ENCODE measurements at regions not wholly inside any gene's neighbourhood (a gene's known extent, or its start where the extent isn't known, plus 50 kb on each side); places are given as distances from the start of the nearest gene placed in this dataset.
"Not testable (repeated sequence)": the region's sequence is repeated elsewhere in the genome, so short reads cannot be mapped to it uniquely, and the experiment has no call there.

DNA sequence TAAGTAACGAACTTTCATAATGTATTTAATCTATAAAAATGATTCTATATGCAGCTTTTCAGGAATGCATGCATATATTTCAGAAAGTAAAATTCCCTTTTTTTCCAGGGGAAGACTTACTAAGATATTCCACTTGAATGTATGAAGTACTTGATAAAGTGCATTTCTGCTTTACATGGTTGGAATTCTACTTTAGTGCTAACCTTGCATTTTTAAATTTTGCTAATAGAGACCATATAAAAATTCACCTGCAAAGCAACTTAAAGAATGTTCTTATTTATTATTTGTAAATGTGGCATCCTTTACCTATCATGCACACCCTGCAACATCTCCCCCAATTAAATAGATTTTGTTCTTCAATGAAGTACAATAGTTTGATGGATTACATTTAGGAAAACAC lies 392.8 kb downstream of the KCNJ2 start:
- TF ChIP-seq POLR2AphosphoS5 (IDR thresholded peaks at IDR 0.05; ENCODE audit: low read depth, low read length) = no peak
- TF ChIP-seq POLR2A (IDR thresholded peaks at IDR 0.05; ENCODE audit: low read depth, low read length) = no peak
- TF ChIP-seq TAF1 (IDR thresholded peaks at IDR 0.05; ENCODE audit: borderline replicate concordance, low read depth, low read length) = no peak
- FAIRE-seq (no peak), DNase-seq (ENCODE audit: insufficient read length) (no peak)

DNA sequence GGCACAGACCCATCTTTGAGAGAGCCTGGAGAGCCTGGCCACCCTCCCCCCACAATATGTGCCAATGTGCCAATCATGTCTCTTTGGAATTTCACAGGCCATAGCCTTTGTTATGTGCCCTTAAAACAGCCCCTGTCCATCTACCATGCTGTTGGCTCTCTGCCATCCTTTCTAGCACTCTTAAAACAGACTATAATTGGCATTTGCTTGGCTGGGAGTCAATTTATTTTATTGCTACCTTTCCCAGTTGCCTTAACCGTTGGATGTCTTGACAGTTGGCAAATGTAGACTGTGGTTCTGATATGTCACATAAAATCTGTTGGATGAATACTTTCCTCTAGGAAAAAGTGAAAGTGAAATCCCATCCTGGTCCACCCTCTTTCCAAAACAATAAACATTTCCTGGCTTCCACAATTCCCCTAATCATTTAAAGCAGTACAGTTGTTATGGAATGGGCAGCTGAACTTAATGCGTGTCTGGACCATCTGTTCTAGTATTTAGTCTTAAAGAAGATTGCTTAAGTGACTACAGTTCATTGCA lies 394.0 kb downstream of the KCNJ2 start:
- no peak for FAIRE-seq

DNA sequence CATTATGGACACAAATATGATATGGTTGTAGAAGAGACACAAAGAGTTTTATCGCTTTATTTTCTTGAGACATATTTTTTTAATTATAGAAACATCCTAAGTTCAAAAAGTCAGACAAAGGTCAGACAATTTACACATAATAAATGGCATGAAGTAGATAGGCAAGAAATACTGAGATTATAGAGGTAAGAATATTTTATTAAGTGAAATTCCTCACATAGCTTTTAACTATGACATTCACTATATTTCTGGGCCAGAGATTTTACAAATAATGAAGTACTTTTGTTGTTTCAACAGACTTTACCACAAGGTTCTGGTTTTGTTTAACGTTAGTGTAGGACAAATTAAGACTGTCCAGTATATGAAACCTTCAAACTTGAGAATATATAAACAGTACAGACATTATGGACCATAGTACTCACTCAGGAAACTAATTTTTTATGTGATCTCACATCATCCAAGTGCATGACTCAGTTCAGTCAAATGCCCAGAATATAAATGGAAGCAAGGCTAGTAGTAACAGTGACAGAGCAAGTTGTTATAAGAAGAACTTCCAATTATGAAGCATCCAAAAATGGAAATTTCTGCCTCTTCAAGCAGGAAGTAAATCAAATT lies 394.8 kb downstream of the KCNJ2 start:
- DNase-seq (ENCODE audit: insufficient read length) (no peak), FAIRE-seq (no peak)
- no peak for TF ChIP-seq TAF1 (IDR thresholded peaks at IDR 0.05; ENCODE audit: borderline replicate concordance, low read depth, low read length)
- TF ChIP-seq POLR2A (IDR thresholded peaks at IDR 0.05; ENCODE audit: low read depth, low read length) = no peak
- no peak for TF ChIP-seq POLR2AphosphoS5 (IDR thresholded peaks at IDR 0.05; ENCODE audit: low read depth, low read length)

More for the DNA sequence above, 394.0 kb downstream of the KCNJ2 start:
- no peak for TF ChIP-seq TAF1 (IDR thresholded peaks at IDR 0.05; ENCODE audit: borderline replicate concordance, low read depth, low read length)
- no peak for TF ChIP-seq POLR2A (IDR thresholded peaks at IDR 0.05; ENCODE audit: low read depth, low read length)
- TF ChIP-seq POLR2AphosphoS5 (IDR thresholded peaks at IDR 0.05; ENCODE audit: low read depth, low read length) = no peak
- DNase-seq (ENCODE audit: insufficient read length) = no peak

DNA sequence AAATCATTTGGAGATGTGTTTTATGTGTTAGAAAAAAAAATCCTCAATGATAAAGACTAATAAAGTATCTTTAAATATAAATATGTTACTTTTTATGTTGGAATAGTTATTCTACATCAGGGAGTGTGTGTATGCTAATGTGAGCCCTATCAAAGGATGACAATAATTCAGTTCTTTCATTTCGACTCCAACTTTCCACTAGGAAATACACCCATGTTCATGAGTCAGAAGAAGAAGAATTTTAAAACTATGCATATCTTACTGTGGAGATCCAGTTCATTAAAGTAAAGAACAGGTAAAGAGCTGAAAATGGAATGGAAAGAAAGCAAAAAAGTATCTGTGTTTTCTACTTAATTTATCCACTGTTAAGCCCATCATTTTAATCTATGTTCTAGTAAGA lies 399.8 kb downstream of the KCNJ2 start:
- FAIRE-seq (no peak), DNase-seq (ENCODE audit: insufficient read length) (no peak)
- no peak for TF ChIP-seq TAF1 (IDR thresholded peaks at IDR 0.05; ENCODE audit: borderline replicate concordance, low read depth, low read length)
- no peak for TF ChIP-seq POLR2AphosphoS5 (IDR thresholded peaks at IDR 0.05; ENCODE audit: low read depth, low read length)

DNA sequence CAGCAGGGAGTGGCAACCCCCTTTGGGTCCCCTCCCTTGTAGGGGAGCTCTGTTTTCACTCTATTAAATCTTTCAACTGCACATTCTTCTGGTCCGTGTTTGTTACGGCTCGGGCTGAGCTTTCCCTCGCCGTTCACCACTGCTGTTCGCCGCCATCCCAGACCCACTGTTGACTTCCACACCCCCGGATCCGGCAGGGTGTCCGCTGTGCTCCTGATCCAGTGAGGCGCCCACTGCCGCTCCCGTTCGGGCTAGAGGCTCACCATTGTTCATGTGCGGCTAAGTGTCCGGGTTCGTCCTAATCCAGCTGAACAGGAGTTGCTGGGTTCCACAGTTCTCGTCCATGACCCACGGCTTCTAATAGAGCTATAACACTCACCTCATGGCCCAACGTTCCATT lies 408.1 kb downstream of the KCNJ2 start:
- FAIRE-seq = no peak
- no peak for DNase-seq (ENCODE audit: insufficient read length)
- TF ChIP-seq POLR2A (IDR thresholded peaks at IDR 0.05; ENCODE audit: low read depth, low read length) = no peak
- TF ChIP-seq POLR2AphosphoS5 (IDR thresholded peaks at IDR 0.05; ENCODE audit: low read depth, low read length) = no peak

DNA sequence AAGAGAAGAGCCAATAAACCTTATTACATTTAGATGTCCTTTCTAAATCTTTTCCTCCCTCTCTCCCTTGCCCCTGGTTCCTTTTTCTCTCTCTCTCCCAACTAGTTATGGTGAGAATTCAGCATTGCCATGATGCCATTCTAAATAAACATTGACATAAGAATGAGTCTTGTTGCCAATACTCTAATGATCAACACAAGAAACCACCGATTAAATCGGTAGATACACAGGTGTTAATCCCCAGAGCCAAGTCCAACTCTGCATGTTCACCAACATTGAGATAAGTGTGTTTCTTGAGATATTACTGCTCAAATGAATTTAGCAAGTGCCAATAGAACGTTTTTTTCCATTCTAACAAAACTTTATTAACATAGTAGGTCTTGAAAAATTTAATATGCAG lies 412.1 kb downstream of the KCNJ2 start:
- FAIRE-seq (no peak), DNase-seq (ENCODE audit: insufficient read length) (no peak)
- no peak for TF ChIP-seq POLR2A (IDR thresholded peaks at IDR 0.05; ENCODE audit: low read depth, low read length)
- TF ChIP-seq TAF1 (IDR thresholded peaks at IDR 0.05; ENCODE audit: borderline replicate concordance, low read depth, low read length) = no peak
- no peak for TF ChIP-seq POLR2AphosphoS5 (IDR thresholded peaks at IDR 0.05; ENCODE audit: low read depth, low read length)

DNA sequence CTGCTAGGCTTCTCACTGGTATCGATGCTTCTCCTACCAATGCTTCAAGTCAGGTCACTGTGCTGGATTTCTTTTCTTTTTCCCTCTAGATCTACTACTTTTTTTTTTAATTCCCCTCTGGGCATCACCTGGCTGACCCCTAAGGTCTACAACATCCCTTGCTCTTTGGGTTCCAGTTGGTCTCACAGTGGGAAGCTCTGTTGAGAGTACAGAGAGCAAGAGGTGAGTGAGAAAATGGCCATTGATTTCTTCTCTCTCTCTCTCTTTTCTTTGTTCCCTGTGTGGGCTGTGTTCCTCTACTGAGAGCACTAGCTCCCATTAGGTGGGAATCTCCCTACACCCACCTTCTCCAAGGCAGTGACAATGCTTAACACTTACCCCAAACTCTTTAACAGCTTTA lies 413.4 kb downstream of the KCNJ2 start:
- TF ChIP-seq TAF1 (IDR thresholded peaks at IDR 0.05; ENCODE audit: borderline replicate concordance, low read depth, low read length) = no peak
- TF ChIP-seq POLR2AphosphoS5 (IDR thresholded peaks at IDR 0.05; ENCODE audit: low read depth, low read length) = no peak
- TF ChIP-seq POLR2A (IDR thresholded peaks at IDR 0.05; ENCODE audit: low read depth, low read length) = no peak
- FAIRE-seq = no peak
- DNase-seq (ENCODE audit: insufficient read length) = no peak

DNA sequence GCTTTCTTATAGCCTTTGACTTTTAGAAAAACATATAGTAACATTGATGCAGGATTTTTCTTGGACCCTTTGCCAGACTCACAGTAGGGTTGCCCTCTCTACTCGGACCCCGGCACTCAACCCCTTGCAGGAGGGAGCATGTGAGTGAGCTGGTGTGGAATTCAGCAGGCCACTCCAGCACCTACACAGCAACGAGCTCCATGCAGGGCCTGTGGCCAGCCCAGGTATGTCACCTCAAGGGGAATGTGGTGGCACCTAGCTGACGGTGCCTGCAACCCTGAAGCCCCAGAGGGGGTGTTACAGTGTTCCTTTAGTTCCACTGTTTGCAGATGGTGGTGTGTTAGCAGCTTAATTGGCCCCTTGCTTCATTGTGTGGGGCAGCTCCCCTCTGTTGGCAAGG lies 414.9 kb downstream of the KCNJ2 start:
- FAIRE-seq = no peak
- TF ChIP-seq POLR2A (IDR thresholded peaks at IDR 0.05; ENCODE audit: low read depth, low read length) (no peak), TAF1 (IDR thresholded peaks at IDR 0.05; ENCODE audit: borderline replicate concordance, low read depth, low read length) (no peak), POLR2AphosphoS5 (IDR thresholded peaks at IDR 0.05; ENCODE audit: low read depth, low read length) (no peak)
- DNase-seq (ENCODE audit: insufficient read length) = no peak

DNA sequence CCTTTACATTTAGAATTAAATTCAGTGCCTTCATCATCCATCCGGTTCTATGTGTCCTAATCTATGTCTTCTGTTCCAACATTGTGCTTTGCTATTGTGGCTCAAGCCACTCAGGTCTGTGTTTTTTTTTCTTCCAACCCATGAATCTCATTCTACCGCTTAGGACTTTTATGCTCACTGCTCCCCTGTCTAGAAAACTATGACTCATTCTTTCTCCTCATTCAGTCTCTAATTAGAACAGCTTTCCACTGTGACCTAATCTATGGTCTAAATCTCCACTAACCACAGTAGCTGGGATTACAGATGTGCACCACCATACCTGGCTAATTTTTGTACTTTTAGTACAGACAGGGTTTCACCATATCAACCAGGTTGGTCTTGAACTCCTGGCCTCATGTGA lies 418.7 kb downstream of the KCNJ2 start:
- no peak for DNase-seq (ENCODE audit: insufficient read length)
- TF ChIP-seq POLR2A (IDR thresholded peaks at IDR 0.05; ENCODE audit: low read depth, low read length) (no peak), POLR2AphosphoS5 (IDR thresholded peaks at IDR 0.05; ENCODE audit: low read depth, low read length) (no peak), TAF1 (IDR thresholded peaks at IDR 0.05; ENCODE audit: borderline replicate concordance, low read depth, low read length) (no peak)
- FAIRE-seq = no peak

DNA sequence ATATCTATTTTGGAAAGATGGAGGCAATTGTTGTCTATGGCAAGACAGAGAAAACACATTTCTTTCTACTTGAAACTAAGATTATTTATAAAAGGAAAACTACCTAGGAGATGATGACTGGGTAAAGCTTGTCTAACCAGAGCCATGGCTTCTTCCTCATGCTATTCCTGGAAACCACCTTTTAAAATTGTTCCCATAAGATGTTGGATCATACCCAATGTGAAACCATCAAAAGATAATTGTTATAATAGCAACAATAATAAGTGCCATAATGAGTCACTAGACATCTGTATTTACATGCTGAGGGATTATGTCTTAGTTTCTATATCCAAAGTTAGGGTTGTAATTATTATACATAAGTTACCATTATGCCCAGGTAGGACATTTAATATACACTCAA lies 428.4 kb downstream of the KCNJ2 start:
- FAIRE-seq (no peak), DNase-seq (ENCODE audit: insufficient read length) (no peak)
- TF ChIP-seq TAF1 (IDR thresholded peaks at IDR 0.05; ENCODE audit: borderline replicate concordance, low read depth, low read length) = no peak
- no peak for TF ChIP-seq POLR2AphosphoS5 (IDR thresholded peaks at IDR 0.05; ENCODE audit: low read depth, low read length)
- no peak for TF ChIP-seq POLR2A (IDR thresholded peaks at IDR 0.05; ENCODE audit: low read depth, low read length)

DNA sequence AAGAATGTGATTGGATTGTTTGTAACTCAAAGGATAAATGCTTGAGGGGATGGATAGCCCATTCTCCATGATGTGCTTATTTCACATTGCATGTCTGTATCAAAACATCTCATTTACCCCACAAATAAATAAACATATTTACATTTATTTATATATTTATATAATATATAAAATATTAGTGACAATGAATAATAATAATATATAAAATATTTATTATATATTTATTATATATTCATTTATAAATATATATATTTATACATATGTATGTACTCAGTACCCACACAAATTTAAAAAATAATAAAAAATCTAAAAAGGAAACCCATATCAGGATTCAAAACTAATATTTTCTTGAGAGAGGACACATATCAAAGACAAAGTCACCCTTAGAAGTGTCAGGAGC lies 429.9 kb downstream of the KCNJ2 start:
- FAIRE-seq (no peak), DNase-seq (ENCODE audit: insufficient read length) (no peak)
- TF ChIP-seq TAF1 (IDR thresholded peaks at IDR 0.05; ENCODE audit: borderline replicate concordance, low read depth, low read length) (no peak), POLR2AphosphoS5 (IDR thresholded peaks at IDR 0.05; ENCODE audit: low read depth, low read length) (no peak), POLR2A (IDR thresholded peaks at IDR 0.05; ENCODE audit: low read depth, low read length) (no peak)

DNA sequence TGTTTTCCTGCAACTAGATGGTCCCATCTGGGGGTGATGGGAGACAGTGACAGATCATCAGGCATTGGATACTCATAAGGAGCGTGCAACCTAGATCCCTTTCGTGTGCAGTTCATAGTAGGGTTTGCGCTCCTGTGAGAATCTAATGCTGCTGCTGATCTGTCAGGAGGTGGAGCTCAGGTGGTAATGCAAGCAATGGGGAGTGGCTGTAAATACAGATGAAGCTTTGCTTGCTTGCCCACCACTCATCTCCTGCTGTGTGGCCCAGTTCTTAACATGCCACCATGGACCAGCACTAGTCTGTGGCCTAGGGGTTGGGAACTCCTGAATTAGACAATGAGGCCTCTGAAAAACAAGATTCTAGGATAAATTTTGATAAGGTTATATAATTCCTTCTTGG lies 430.6 kb downstream of the KCNJ2 start:
- not testable (repeated sequence) for DNase-seq (ENCODE audit: insufficient read length); FAIRE-seq

DNA sequence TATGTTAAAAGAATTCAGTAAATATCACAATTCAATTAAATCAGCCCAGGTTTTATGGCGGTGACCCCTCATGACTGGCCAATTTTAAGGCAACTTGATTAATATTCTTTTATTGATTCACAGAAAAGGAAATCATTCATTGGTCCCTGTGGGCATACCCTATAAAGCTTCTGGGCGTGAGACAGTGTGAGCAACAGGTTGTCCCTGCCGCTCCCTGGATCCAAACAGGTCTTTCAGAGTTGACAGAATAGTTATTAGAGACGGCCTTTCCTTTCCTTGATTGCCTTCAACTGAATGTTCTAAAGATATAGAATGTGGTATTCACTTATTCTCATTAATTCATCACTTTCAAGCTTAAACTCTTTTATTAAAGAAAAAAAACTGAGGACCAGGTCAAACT lies 433.9 kb downstream of the KCNJ2 start:
- FAIRE-seq = no peak
- TF ChIP-seq POLR2AphosphoS5 (IDR thresholded peaks at IDR 0.05; ENCODE audit: low read depth, low read length) = no peak
- TF ChIP-seq TAF1 (IDR thresholded peaks at IDR 0.05; ENCODE audit: borderline replicate concordance, low read depth, low read length) = no peak
- TF ChIP-seq POLR2A (IDR thresholded peaks at IDR 0.05; ENCODE audit: low read depth, low read length) = no peak
- no peak for DNase-seq (ENCODE audit: insufficient read length)
